Inflammatory macrophage (primary cell): ENCODE measurements at regions not wholly inside any gene's neighbourhood (a gene's known extent, or its start where the extent isn't known, plus 50 kb on each side); places are given as distances from the start of the nearest gene placed in this dataset.
"Not testable (repeated sequence)": the region's sequence is repeated elsewhere in the genome, so short reads cannot be mapped to it uniquely, and the experiment has no call there.

Source experiments
- DNase-seq, 2 donors: peaks; one replicate each; pipeline ENCODE4 v3.0.0-alpha.2; 2020 to 2022

GRCh38 chr2:117383997-117384396, 430.5 kb upstream of the DDX18 start:
- DNase-seq = not testable (repeated sequence)

GRCh38 chr2:117396161-117396560, 418.3 kb upstream of the DDX18 start:
- DNase-seq = no peak

- DNase-seq = no peak
Measured at GRCh38 chr2:117401582-117401981, 412.9 kb upstream of the DDX18 start.

- no peak for DNase-seq
Measured at GRCh38 chr2:117406443-117406842, 408.0 kb upstream of the DDX18 start.

- no peak for DNase-seq
Measured at GRCh38 chr2:117407746-117408145, 406.7 kb upstream of the DDX18 start.

GRCh38 chr2:117409443-117409842, 405.0 kb upstream of the DDX18 start:
- DNase-seq = no peak

GRCh38 chr2:117411983-117412382, 402.5 kb upstream of the DDX18 start:
- no peak for DNase-seq

GRCh38 chr2:117432746-117433145, 381.7 kb upstream of the DDX18 start:
- no peak for DNase-seq

GRCh38 chr2:117436697-117437096, 377.8 kb upstream of the DDX18 start:
- DNase-seq = no peak

GRCh38 chr2:117470311-117471095, 344.0 kb upstream of the DDX18 start:
- peak in 1 of 2 donors; percentile 19 for DNase-seq

GRCh38 chr2:117481608-117482007, 332.9 kb upstream of the DDX18 start:
- no peak for DNase-seq

- DNase-seq = no peak
Measured at GRCh38 chr2:117485588-117485987, 328.9 kb upstream of the DDX18 start.

- no peak for DNase-seq
Measured at GRCh38 chr2:117486081-117486480, 328.4 kb upstream of the DDX18 start.

- no peak for DNase-seq
Measured at GRCh38 chr2:117492209-117492851, 322.2 kb upstream of the DDX18 start.

GRCh38 chr2:117500721-117501120, 313.8 kb upstream of the DDX18 start:
- DNase-seq = no peak

GRCh38 chr2:117502121-117502520, 312.4 kb upstream of the DDX18 start:
- DNase-seq = no peak

- DNase-seq = no peak
Measured at GRCh38 chr2:117512307-117512706, 302.2 kb upstream of the DDX18 start.

GRCh38 chr2:117514371-117514770, 300.1 kb upstream of the DDX18 start:
- no peak for DNase-seq

- DNase-seq = no peak
Measured at GRCh38 chr2:117519238-117519637, 295.3 kb upstream of the DDX18 start.

GRCh38 chr2:117519721-117520120, 294.8 kb upstream of the DDX18 start:
- DNase-seq = no peak

GRCh38 chr2:117523267-117523666, 291.2 kb upstream of the DDX18 start:
- DNase-seq = no peak

- no peak for DNase-seq
Measured at GRCh38 chr2:117523711-117524238, 290.7 kb upstream of the DDX18 start.

- no peak for DNase-seq
Measured at GRCh38 chr2:117536139-117536538, 278.4 kb upstream of the DDX18 start.

GRCh38 chr2:117537032-117537431, 277.5 kb upstream of the DDX18 start:
- DNase-seq = no peak
